ENCODE measurements at regions not wholly inside any gene's neighbourhood (a gene's known extent, or its start where the extent isn't known, plus 50 kb on each side); places are given as distances from the start of the nearest gene placed in this dataset.

DNA sequence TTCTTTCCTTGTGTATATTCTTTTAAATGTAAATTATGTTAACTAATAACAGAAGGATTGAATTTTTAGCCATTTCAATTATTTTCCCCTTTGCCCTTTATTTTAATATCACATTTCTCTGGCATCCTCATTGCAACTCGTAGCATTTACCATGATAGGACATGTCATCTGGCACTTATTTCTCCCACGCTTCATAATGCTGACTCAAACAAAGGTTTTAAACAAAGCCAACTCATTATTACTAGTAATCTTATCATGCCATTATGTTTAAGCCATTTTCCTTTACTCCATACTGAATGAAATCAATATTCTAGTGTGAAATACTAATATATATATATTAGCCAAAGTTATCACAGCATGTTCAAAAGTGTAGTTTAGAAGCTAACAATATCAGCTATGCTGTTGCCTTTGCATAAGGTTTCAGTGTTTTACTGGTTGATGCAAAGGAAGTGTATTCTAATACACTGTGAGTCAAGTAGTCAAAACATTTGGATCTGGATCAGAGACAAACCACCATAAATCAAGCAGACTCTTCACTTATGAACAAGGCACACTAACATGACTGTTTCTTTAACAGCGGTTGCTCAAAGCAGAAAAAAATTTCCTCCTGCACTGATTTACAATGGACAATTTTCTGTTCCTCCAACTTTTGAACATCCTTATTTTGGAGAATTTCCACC lies 281.6 kb downstream of the SLC7A11 start:
- DNase-seq = no peak
- no peaks in the 10 kb centered on the region for H3K27me3 ChIP-seq
- H3K4me3 ChIP-seq = no peak overlapping the region
- WGBS, 2 donors = 71 to 72% methylated on average over 3 of the region's 3 CpGs
- H3K36me3 ChIP-seq (ENCODE audit: low read depth, missing control alignments) = no peaks in the 10 kb centered on the region
- H3K4me1 ChIP-seq = no peaks in the 10 kb centered on the region
- H3K27ac ChIP-seq = no peak overlapping the region
- no peaks in the 10 kb centered on the region for H3K9me3 ChIP-seq
- TF ChIP-seq POLR2A (IDR thresholded peaks at IDR 0.05) = no peak
- TF ChIP-seq, protein P1, sequence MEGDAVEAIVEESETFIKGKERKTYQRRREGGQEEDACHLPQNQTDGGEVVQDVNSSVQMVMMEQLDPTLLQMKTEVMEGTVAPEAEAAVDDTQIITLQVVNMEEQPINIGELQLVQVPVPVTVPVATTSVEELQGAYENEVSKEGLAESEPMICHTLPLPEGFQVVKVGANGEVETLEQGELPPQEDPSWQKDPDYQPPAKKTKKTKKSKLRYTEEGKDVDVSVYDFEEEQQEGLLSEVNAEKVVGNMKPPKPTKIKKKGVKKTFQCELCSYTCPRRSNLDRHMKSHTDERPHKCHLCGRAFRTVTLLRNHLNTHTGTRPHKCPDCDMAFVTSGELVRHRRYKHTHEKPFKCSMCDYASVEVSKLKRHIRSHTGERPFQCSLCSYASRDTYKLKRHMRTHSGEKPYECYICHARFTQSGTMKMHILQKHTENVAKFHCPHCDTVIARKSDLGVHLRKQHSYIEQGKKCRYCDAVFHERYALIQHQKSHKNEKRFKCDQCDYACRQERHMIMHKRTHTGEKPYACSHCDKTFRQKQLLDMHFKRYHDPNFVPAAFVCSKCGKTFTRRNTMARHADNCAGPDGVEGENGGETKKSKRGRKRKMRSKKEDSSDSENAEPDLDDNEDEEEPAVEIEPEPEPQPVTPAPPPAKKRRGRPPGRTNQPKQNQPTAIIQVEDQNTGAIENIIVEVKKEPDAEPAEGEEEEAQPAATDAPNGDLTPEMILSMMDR (IDR thresholded peaks at IDR 0.05) = no peak
- intact Hi-C loops (cut with DNase I; ENCODE audit: low total_unique reads) = no loop called here

DNA sequence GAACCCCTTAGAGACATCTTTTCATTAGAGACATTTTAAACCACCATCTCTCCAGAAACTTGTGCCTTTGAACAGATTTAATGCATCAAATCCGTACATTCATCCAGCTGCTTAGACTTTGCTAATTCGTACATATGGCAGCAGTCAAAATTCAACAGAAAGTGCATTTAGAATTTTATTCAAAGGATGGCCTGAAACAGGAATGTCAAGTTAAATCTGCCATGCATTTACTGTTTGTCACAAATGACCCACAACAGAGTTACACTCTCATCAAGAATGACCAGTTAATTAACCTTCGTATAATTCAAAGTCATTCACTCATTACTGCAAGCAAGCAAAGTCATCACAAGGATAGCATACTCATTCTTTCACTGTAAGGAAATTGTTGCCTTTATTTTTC lies 284.3 kb downstream of the SLC7A11 start:
- H3K27ac ChIP-seq = no peak overlapping the region
- no peaks in the 10 kb centered on the region for H3K4me1 ChIP-seq
- no peaks in the 10 kb centered on the region for H3K9me3 ChIP-seq
- WGBS, 2 donors = 82 to 85% methylated on average over 3 of the region's 3 CpGs
- no peaks in the 10 kb centered on the region for H3K36me3 ChIP-seq (ENCODE audit: low read depth, missing control alignments)
- intact Hi-C loops (cut with DNase I; ENCODE audit: low total_unique reads) = no loop called here
- no peak overlapping the region for H3K4me3 ChIP-seq
- no peak for DNase-seq
- no peak for TF ChIP-seq POLR2A (IDR thresholded peaks at IDR 0.05)
- TF ChIP-seq, protein P1 (IDR thresholded peaks at IDR 0.05) = no peak
- H3K27me3 ChIP-seq = no peaks in the 10 kb centered on the region

DNA sequence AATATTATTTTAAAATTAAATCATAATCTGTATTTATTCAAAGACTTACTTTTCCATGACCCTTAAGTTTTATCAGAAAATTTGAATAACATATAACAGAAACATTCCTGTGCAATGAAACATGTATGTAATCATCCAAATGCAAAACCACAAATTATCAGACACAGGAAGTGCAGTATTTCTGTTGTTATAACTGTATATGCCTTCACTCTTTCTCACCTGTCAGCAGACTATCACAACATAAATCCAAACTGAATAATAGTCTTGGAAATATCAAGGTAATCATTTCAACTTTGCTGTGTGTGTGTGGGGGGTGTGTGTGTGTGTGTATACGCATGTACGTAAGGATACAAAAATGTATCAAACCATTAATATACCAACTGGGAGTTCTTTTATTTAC lies 285.9 kb downstream of the SLC7A11 start:
- intact Hi-C loops (cut with DNase I; ENCODE audit: low total_unique reads) = no loop called here
- WGBS, 2 donors = 92 to 96% methylated on average over 2 of the region's 2 CpGs
- H3K4me3 ChIP-seq = no peak overlapping the region
- TF ChIP-seq, protein P1 (IDR thresholded peaks at IDR 0.05) = no peak
- no peak for TF ChIP-seq POLR2A (IDR thresholded peaks at IDR 0.05)
- no peak for DNase-seq
- H3K27ac ChIP-seq = no peak overlapping the region
- H3K4me1 ChIP-seq = no peaks in the 10 kb centered on the region
- H3K36me3 ChIP-seq (ENCODE audit: low read depth, missing control alignments) = no peaks in the 10 kb centered on the region
- H3K27me3 ChIP-seq = no peaks in the 10 kb centered on the region
- no peaks in the 10 kb centered on the region for H3K9me3 ChIP-seq

- Histone ChIP-seq H3K27ac (no peak overlapping the region), H3K36me3 (ENCODE audit: low read depth, missing control alignments) (no peaks in the 10 kb centered on the region), H3K4me3 (no peak overlapping the region), H3K9me3 (no peaks in the 10 kb centered on the region), H3K27me3 (no peaks in the 10 kb centered on the region), H3K4me1 (no peaks in the 10 kb centered on the region)
- WGBS, 2 donors = 83 to 90% methylated on average over 1 of the region's 1 CpG
- intact Hi-C loops (cut with DNase I; ENCODE audit: low total_unique reads) = no loop called here
- no peak for DNase-seq
- TF ChIP-seq, protein P1 (IDR thresholded peaks at IDR 0.05) = no peak
- no peak for TF ChIP-seq POLR2A (IDR thresholded peaks at IDR 0.05)
Measured at GRCh38 chr4:137955595-137955994, 286.6 kb downstream of the SLC7A11 start.

GRCh38 chr4:137952116-137952515 lies 290.0 kb downstream of the SLC7A11 start:
- intact Hi-C loops (cut with DNase I; ENCODE audit: low total_unique reads) = no loop called here
- Histone ChIP-seq H3K27ac (no peak overlapping the region), H3K4me3 (no peak overlapping the region), H3K9me3 (no peaks in the 10 kb centered on the region), H3K27me3 (no peaks in the 10 kb centered on the region), H3K36me3 (ENCODE audit: low read depth, missing control alignments) (no peaks in the 10 kb centered on the region), H3K4me1 (no peaks in the 10 kb centered on the region)
- TF ChIP-seq, protein P1 (IDR thresholded peaks at IDR 0.05) = no peak
- no peak for TF ChIP-seq POLR2A (IDR thresholded peaks at IDR 0.05)
- DNase-seq = no peak
- WGBS, 2 donors = 83 to 87% methylated on average over 2 of the region's 2 CpGs

Measured in testis (tissue), 2 donors.